MG63 (cell line): ENCODE measurements at regions not wholly inside any gene's neighbourhood (a gene's known extent, or its start where the extent isn't known, plus 50 kb on each side); places are given as distances from the start of the nearest gene placed in this dataset.

ENCODE experiments used
- DNase-seq: peaks from one replicate; pipeline ENCODE4 v3.0.0-alpha.2; 2020
- H3K27me3 ChIP-seq: fragments of 250-450 bp; sonication (Bioruptor Pico); 2 replicates; pipeline ENCODE4 v1.5.1; 2020; ENCODE audit warnings: mild to moderate bottlenecking, moderate library complexity
- H3K36me3 ChIP-seq: fragments of 250-450 bp; sonication (Bioruptor Pico); 2 replicates; pipeline ENCODE4 v1.5.1; 2020; ENCODE audit warnings: mild to moderate bottlenecking, moderate library complexity
- H3K4me3 ChIP-seq: fragments of 250-450 bp; sonication (Bioruptor Pico); 2 replicates; pipeline ENCODE4 v1.5.1; 2020; ENCODE audit warnings: mild to moderate bottlenecking, moderate library complexity
- H3K9me3 ChIP-seq: fragments of 250-450 bp; sonication (Bioruptor Pico); 2 replicates; pipeline ENCODE4 v1.5.1; 2020; ENCODE audit warnings: mild to moderate bottlenecking, moderate library complexity

DNA sequence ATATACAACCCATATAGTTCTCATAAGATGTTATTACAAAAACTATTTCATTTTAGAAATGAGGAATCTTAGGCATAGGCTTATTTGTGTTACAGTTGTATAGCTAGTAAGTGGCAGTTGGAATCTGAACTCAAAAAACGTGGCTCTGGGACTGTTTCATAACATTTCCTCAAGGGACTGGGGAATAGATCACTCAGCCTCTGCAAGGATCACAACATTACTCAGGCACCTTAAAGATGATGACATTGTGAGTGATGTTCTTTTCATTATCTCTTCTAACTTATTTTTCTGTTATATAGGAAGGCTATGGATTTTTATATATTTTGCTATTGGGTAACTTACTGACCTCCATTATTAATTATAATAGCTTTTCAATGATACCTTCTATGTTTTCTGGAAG lies 774.2 kb upstream of the LCORL start:
- Histone ChIP-seq H3K4me3 (no peak overlapping the region), H3K9me3 (no peaks in the 10 kb centered on the region), H3K36me3 (no peaks in the 10 kb centered on the region), H3K27me3 (no peaks in the 10 kb centered on the region)
- no peak for DNase-seq

DNA sequence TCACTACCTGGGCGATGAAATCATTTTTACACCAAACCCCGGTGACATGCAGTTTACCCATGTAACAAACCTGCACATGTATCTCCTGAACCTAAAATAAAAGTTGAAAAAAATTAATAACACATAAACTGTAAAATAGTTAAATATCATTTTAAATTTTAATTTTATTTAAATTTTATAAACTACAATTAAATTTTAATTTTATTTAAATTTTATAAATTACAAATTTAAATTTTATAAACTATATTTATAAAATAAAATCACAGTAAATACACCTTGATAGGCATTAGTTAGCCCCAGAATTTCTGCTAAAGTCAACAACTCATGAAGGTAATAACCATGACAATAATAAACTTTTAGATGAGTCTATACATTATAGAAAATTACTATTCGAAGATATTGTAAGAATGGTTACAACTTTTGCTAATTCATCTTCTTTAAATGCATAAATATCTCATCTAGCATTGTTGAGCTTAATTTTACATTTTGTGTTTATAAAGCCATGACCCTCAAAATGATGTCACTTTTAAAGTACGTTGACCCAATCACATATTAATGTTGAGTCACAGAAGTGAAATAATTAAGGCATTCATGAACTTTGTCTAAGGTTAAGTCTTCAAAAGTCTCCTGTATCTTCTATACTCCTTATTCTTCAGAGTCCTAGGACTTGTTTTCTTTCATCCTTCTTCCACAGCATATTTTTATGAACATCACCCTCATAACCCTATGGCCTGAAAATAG lies 755.8 kb upstream of the LCORL start:
- Histone ChIP-seq H3K9me3 (no peaks in the 10 kb centered on the region), H3K4me3 (no peak overlapping the region), H3K27me3 (no peaks in the 10 kb centered on the region), H3K36me3 (no peaks in the 10 kb centered on the region)
- DNase-seq, result no peak

DNA sequence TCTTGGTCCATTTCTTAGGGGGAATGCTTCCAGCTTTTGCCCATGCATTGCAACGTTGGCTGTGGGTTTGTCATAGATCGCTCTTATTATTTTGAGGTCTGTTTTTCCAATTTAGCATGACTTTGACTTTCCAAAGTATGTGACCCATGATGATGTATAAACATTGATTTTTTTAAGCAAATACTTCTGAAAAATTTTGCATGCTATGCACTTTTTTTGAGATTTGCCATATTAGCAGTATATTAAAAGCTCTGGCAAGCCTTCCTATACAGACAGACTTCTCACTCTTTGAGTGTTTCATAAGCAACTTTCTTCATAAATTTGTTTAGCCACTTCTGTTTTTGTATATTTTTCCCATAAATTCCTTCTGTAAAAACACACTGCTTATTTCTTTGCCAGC lies 746.4 kb upstream of the LCORL start:
- no peaks in the 10 kb centered on the region for H3K27me3 ChIP-seq
- H3K36me3 ChIP-seq, result no peaks in the 10 kb centered on the region
- no peak for DNase-seq

DNA sequence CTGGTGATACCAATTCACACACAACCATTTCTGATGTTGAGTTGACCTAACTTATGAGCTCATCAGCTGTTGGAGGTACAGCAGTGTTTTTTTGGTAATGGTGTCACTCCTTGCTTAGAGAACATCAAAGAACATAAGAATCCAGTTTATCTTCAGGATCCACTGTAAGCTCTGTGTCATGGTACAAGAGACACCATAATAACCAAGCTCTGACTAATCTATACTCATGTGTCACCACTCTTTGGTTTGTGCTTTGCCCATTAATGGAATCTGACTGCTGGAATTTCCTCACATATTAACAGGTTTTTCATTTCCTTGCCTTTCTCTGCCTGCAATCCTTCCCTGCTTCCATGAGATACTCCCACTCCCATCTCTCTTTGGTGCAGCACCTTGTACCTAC lies 735.1 kb upstream of the LCORL start:
- Histone ChIP-seq H3K36me3 (no peaks in the 10 kb centered on the region), H3K27me3 (no peaks in the 10 kb centered on the region), H3K4me3 (no peak overlapping the region), H3K9me3 (no peaks in the 10 kb centered on the region)
- no peak for DNase-seq

More for the DNA sequence above, 746.4 kb upstream of the LCORL start:
- no peaks in the 10 kb centered on the region for H3K9me3 ChIP-seq
- H3K4me3 ChIP-seq, result no peak overlapping the region

DNA sequence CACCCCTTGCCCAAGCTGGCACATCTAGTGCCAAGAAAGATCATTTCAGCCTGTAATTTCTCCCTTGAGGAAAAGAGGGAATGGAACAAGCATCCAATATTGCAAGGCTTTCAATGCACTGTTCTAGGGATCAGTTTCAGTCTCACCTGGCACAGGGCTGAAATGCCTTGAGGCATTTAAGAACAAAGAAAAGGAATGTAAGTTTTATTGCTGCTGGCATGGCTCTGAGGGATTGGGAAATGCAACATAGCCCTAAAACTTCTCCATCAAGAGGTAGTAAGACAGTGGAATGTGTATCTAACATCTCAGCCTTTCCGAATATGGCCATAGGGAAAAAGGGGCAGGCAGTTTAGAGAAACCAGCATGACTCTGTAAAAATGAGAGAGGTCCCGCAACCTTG lies 732.6 kb upstream of the LCORL start:
- no peaks in the 10 kb centered on the region for H3K36me3 ChIP-seq
- no peak overlapping the region for H3K4me3 ChIP-seq
- H3K9me3 ChIP-seq, result no peaks in the 10 kb centered on the region
- no peak for DNase-seq
- no peaks in the 10 kb centered on the region for H3K27me3 ChIP-seq

DNA sequence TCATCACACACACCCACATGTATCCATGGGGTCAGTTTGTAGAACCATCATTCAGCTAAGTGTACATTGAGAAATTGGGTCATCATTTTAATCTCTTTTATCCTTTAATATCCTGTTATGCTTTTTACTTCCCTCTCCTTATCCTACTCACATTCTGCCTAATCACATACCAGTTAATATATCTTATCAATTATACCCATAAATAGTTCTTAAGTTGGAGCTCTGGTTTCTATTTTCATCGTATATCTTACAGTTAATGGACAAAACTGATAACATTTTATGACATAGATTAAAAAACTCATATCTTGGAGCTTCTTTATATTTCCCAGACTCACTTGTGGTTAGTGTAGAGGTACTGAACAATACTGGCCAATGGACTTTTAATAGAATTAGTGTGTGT lies 729.5 kb upstream of the LCORL start:
- no peak for DNase-seq
- H3K36me3 ChIP-seq, result no peaks in the 10 kb centered on the region
- H3K9me3 ChIP-seq, result no peaks in the 10 kb centered on the region
- no peak overlapping the region for H3K4me3 ChIP-seq
- no peaks in the 10 kb centered on the region for H3K27me3 ChIP-seq

DNA sequence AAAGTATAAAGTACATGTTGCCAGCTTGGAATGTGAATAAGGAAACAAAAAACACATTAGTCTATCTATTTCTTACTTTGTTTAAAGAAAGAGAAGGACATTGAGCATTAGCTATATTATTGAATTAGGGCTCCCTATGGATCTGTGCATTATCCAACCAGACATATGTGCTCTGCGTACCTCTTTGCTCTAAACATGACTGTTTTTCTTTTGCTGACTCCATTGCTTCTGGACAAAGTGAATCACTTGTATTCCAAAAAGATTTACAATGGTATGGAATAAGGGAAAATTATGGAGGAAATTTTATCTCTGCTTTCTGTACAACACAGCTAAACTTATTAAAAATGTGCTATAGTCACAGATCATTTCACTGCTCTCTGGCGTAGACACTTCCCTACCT lies 727.8 kb upstream of the LCORL start:
- no peaks in the 10 kb centered on the region for H3K36me3 ChIP-seq
- no peaks in the 10 kb centered on the region for H3K27me3 ChIP-seq
- no peak overlapping the region for H3K4me3 ChIP-seq
- no peak for DNase-seq
- H3K9me3 ChIP-seq, result no peaks in the 10 kb centered on the region

DNA sequence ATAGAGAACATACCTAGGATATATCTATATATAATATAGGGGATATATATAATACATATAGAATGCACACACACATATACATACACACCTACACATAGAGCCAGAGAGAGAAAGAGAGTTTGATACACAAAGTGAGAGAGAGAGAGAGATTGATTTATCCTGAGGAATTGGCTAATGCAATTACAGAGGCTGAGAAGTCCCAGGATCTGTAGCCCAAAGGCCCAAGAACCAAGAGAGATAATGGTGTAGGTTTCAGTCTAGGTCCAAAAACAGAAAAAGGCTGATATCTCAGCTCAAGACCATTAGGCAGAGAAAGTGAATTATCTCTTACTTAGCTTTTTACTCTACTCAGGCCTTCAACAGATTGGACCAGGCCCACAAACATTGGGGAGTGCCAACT lies 715.0 kb upstream of the LCORL start:
- Histone ChIP-seq H3K9me3 (no peaks in the 10 kb centered on the region), H3K27me3 (no peaks in the 10 kb centered on the region), H3K36me3 (no peaks in the 10 kb centered on the region), H3K4me3 (no peak overlapping the region)
- DNase-seq, result no peak

DNA sequence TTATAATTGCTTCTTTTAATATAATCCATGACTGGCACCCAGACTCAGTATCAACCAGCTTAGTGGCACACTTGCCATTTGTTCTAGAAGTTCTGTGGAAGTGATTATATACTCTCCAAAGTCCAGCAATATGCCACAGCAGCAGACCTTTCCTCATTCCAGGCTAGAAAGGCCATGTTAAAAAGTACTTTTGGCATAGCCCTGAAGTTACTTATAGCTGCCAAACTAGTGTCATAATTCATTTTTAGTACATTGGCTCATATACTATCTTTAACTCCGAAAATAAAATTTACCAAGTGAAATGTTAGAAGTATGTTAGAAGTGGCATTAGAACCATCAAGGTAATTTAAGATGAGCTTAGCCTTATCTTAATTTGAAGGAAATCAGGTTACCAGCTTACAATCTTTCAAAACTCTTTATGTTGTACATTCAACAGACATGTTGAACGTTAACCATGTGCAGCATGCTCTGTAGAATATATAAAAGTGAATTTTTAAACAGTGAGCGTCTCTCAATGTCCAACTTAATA lies 714.2 kb upstream of the LCORL start:
- Histone ChIP-seq H3K36me3 (no peaks in the 10 kb centered on the region), H3K9me3 (no peaks in the 10 kb centered on the region), H3K4me3 (no peak overlapping the region), H3K27me3 (no peaks in the 10 kb centered on the region)
- DNase-seq, result no peak

DNA sequence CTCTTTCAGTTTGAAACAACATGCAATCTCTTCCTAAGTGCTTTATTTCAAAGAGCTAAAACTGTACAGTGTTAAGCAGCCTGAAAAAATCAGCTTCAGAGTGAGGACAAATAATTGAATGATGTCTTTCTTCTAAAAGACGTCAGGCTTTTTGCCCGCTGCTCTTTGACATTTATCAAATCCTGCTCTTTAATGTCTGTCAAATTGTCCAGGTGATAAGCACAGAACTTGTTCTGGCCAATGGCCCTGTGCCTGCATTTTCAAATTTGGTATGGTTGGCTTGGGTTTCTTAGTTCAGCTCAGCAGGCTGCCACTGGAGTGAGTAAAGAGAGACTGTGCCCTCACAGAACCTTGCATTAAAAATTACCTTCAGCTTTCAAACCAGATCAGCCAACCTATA lies 712.9 kb upstream of the LCORL start:
- Histone ChIP-seq H3K27me3 (no peaks in the 10 kb centered on the region), H3K4me3 (no peak overlapping the region), H3K36me3 (no peaks in the 10 kb centered on the region), H3K9me3 (no peaks in the 10 kb centered on the region)
- DNase-seq, result no peak

DNA sequence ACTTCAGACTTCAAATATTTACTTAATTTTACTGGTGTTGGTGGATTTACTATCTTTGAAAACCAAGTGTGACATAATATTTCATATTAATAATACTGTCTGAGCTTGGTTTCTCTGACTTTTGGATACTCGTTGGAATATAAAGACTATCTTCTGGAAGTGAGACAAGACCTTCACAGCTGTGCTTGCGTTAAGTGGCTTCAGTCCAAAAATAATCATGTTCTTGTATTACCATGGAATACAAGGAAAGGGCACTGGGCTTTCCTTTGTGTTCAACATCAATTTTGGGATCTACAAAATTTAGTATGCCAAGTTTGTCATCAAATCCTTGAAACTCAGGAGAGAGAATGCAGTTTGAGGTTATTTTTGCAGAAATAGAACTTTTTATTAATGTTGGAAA lies 712.4 kb upstream of the LCORL start:
- Histone ChIP-seq H3K9me3 (no peaks in the 10 kb centered on the region), H3K27me3 (no peaks in the 10 kb centered on the region), H3K4me3 (no peak overlapping the region), H3K36me3 (no peaks in the 10 kb centered on the region)
- no peak for DNase-seq

DNA sequence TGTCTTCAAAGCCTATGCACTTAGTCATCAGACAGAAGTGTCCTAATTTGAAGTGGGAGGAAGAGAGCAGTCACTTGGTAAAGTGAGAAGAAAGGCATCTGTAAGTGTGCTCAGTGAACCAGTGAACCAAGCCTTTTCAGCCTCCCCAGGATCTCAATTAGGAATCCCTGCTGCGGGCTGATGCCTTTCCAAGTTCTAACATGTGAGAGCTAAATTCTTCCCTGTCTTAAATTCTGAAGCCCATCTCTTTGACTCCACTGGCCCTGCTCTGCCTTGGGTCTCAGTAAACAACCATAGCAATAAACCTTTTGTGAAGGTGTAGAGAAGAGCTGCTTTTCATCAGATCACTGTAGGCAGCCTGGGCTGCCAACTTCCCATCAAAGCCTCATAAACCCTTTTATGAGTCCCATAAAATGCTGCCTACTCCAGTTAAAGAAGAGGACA lies 701.2 kb upstream of the LCORL start:
- Histone ChIP-seq H3K9me3 (no peaks in the 10 kb centered on the region), H3K4me3 (no peak overlapping the region), H3K27me3 (no peaks in the 10 kb centered on the region), H3K36me3 (no peaks in the 10 kb centered on the region)
- no peak for DNase-seq

DNA sequence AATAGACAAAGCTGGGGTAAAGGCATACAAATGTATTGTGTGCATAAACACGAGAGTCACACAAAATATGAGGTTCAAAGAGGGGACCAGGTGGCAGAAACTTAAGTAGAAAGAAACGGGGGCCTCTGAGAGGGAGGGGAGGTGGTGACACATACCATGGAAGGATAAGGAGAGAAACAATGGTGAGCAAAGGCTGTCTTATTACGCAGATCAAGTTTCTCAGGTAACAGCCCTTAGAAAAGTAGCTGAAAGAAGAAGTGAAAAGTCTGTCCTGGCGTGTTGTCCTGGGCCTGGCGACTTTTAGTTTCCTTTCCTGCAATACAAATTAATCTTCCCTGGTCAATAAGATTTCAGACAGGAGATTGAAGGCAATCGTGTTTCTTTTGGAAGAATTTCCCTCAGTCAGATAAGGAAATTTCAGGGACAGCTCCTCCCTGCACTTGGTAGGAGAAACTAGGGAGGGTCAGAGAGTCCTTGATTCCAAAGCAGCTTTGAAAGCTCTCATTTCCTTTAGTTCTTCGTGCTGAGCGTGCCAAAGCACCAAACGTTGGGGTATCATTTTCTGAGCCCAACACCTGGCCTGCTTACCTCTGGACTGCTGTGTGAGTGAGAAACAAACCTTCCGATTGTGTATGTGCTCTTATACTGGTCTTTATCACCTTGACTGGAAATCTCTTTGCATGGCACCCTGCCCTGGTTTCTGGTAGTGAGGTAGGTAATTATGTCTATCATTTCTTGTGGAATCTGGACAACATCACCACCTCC lies 676.7 kb upstream of the LCORL start:
- no peaks in the 10 kb centered on the region for H3K9me3 ChIP-seq
- no peaks in the 10 kb centered on the region for H3K27me3 ChIP-seq
- no peak overlapping the region for H3K4me3 ChIP-seq
- H3K36me3 ChIP-seq, result no peaks in the 10 kb centered on the region
- DNase-seq, result no peak

DNA sequence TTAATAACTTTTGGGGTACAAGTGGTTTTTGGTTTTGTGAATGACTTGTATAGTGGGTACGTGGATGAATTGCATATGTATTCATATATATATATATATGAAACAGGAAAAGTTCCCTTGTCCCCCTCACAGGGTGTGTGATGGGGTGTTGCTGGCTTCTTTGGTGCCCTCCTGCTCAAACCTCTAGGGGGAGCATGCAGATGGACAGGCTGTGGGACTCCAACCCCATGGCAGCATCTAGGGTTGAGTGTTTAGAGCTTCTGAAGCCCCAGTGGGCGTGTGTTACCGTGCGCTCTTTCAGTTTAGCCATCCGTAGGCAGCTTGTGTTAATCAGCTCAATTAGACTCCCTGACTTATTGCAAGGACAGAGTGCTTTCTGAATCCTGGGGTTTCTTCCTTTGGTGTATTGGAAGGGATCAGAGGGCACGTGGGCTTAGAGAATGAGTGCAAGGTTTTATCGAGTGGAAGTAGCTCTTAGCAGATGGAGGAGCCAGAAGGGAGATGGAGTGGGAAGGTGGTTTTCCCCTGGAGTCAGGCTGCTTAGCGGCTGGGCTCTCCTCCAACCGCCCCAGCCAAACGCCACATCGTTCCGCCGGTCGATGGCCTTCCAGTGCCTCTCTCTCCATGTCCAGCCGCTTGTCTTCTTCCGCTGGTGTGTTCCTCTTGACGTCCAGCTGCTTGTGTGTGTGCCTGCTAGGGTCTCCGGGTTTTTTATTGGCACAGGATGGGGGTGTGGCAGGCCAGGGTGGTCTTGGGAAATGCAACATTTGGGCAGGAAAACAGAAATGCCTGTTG lies 674.4 kb upstream of the LCORL start:
- DNase-seq, result no peak
- Histone ChIP-seq H3K9me3 (no peaks in the 10 kb centered on the region), H3K27me3 (no peaks in the 10 kb centered on the region), H3K36me3 (no peaks in the 10 kb centered on the region), H3K4me3 (no peak overlapping the region)

DNA sequence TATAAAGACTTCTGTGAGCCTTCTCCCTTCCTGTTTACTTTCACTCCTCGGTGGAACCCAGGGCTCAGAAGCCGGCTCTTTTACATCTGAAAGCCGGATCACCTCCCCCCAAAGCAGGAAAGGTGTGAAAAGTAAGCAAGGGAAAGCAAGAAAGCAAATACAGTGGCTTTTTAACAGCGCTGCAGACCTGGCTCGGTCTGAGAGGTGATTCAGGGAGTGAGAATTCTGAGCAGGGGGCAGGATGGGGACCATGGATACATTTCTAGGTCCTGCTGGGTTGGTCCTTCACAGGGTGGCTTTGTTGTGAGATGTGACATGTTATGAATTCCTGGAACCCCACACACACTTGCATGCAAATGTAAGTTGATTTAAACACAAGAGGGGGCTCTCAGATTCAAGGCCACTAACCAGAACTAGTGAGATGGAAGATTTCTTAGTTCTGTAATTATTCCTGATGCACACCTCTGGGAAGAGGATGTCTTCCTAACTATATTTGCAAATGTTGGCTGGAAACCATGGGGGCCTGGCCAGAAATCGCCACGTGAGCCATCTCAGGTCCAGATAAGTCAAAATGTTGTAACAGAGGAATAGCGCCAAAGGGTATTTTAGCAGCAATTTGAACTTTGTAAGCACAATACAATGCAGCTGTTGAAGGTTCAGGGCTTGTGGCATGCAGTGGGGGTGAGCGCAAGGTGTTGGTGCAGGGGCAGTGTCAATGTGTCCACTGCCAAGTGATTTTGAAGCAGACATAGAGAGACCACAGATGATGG lies 670.1 kb upstream of the LCORL start:
- no peak for DNase-seq
- Histone ChIP-seq H3K4me3 (no peak overlapping the region), H3K9me3 (no peaks in the 10 kb centered on the region), H3K27me3 (no peaks in the 10 kb centered on the region), H3K36me3 (no peaks in the 10 kb centered on the region)

DNA sequence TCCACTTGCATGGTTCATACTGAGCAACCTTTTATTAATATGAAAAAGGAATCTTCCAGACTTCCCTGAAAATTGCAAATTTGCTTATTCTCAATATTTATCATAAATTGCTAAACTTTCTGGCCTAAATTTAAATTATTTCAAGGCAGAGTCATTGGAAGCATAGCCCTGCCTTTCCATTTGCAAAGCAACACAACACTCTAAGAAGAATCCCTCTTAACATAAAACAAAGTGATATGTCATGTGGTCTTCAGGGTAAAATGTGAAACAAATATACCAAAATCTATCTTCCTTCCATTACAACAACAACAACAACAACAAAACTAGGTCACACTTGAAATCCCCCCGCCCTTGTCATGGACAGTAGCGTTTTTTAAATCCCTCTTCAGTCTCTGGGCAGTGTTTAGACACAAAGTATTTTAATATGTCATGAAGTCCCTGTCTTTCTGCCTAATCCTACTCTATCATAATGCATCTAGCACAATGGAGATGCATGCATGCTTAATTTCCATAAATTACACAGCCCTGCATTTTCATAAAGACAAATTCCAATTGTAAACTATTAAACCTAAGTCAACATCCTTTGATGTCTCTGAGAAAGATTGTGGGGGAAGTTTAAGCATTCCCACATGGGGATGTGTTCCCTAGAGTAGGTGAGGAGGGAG lies 668.9 kb upstream of the LCORL start:
- no peak overlapping the region for H3K4me3 ChIP-seq
- no peaks in the 10 kb centered on the region for H3K27me3 ChIP-seq
- no peak for DNase-seq

More for the DNA sequence above, 668.9 kb upstream of the LCORL start:
- H3K9me3 ChIP-seq, result no peaks in the 10 kb centered on the region
- H3K36me3 ChIP-seq, result no peaks in the 10 kb centered on the region
